Neural cell (in vitro differentiated cells): ENCODE measurements at regions not wholly inside any gene's neighbourhood (a gene's known extent, or its start where the extent isn't known, plus 50 kb on each side); places are given as distances from the start of the nearest gene placed in this dataset.

Experiments
- H2AFZ ChIP-seq: fragments of 200-600, 300-800 bp; sonication (generic), shearing (Covaris generic); 2 replicates; pipeline ENCODE4 v1.6.0; 2014; ENCODE audit warnings: low read depth, mild to moderate bottlenecking, antibody characterized with exemption, low read length, moderate library complexity
- H3F3A ChIP-seq: fragments of 200-600 bp; shearing (Covaris generic); 2 replicates; pipeline ENCODE4 v1.6.1; 2016; ENCODE audit warnings: mild to moderate bottlenecking, moderate library complexity, mixed read lengths, antibody characterized with exemption, low read length; ENCODE audit not compliant: insufficient read depth, poor library complexity, severe bottlenecking
- H3K27ac ChIP-seq: fragments of 200-600, 300-800 bp; sonication (generic), shearing (Covaris generic); 2 replicates; pipeline ENCODE4 v1.5.1; 2014; ENCODE audit warnings: mild to moderate bottlenecking, low read length, moderate library complexity
- H3K27me3 ChIP-seq: fragments of 300-800, 200-600 bp; sonication (generic), shearing (Covaris generic); 2 replicates; pipeline ENCODE4 v1.6.0; 2014; ENCODE audit warnings: mild to moderate bottlenecking, low read depth, low read length, moderate library complexity; ENCODE audit not compliant: insufficient read depth
- H3K36me3 ChIP-seq: fragments of 300-800, 200-600 bp; sonication (generic), shearing (Covaris generic); 2 replicates; pipeline ENCODE4 v1.5.1; 2014; ENCODE audit warnings: mild to moderate bottlenecking, antibody characterized with exemption, low read length, moderate library complexity; ENCODE audit not compliant: insufficient read depth
- H3K4me2 ChIP-seq: fragments of 300-800, 200-600 bp; sonication (generic), shearing (Covaris generic); 2 replicates; pipeline ENCODE4 v1.6.0; 2014; ENCODE audit warnings: mild to moderate bottlenecking, low read length
- H3K4me3 ChIP-seq: fragments of 300-800, 200-600 bp; sonication (generic), shearing (Covaris generic); 2 replicates; pipeline ENCODE4 v1.5.1; 2014; ENCODE audit warnings: mild to moderate bottlenecking, low read length, moderate library complexity
- H3K79me2 ChIP-seq: fragments of 200-600 bp; shearing (Covaris generic); replicated peaks from 2 replicates; pipeline ENCODE4 v1.6.0; 2014; ENCODE audit warnings: mild to moderate bottlenecking, low read length, moderate library complexity; ENCODE audit not compliant: insufficient read depth
- H3K9ac ChIP-seq: fragments of 300-800, 200-600 bp; sonication (generic), shearing (Covaris generic); 2 replicates; pipeline ENCODE4 v1.6.1; 2016; ENCODE audit warnings: mild to moderate bottlenecking, low read length, mixed read lengths
- H3K9me2 ChIP-seq: fragments of 200-600 bp; shearing (Covaris generic); 2 replicates; pipeline ENCODE4 v1.6.1; 2016; ENCODE audit warnings: mild to moderate bottlenecking, low read length, mixed read lengths; ENCODE audit not compliant: insufficient read depth
- H3K9me3 ChIP-seq: fragments of 200-600, 300-800 bp; sonication (generic), shearing (Covaris generic); 2 replicates; pipeline ENCODE4 v1.6.1; 2016; ENCODE audit warnings: mild to moderate bottlenecking, mixed run types, low read length, moderate library complexity, mixed read lengths
- H4K20me1 ChIP-seq: fragments of 200-600 bp; shearing (Covaris generic); 2 replicates; pipeline ENCODE4 v1.6.1; 2016; ENCODE audit warnings: mild to moderate bottlenecking, mixed run types; ENCODE audit not compliant: insufficient read depth
- EP300 ChIP-seq: fragments of 450-650 bp; conservative IDR thresholded peaks from 2 replicates; pipeline ENCODE4 v1.6.1; 2014; ENCODE audit warnings: antibody characterized with exemption, mild to moderate bottlenecking, moderate library complexity; ENCODE audit not compliant: poor library complexity, severe bottlenecking
- EZH2 ChIP-seq: fragments of 200-600, 300-800 bp; shearing (Covaris generic), sonication (generic); IDR thresholded peaks from 2 replicates; pipeline ENCODE4 v1.6.1; 2014; ENCODE audit warnings: antibody characterized with exemption, low read length, borderline replicate concordance, mild to moderate bottlenecking; ENCODE audit not compliant: insufficient read depth, poor library complexity, severe bottlenecking
- MXI1 ChIP-seq: fragments of 450-650 bp; conservative IDR thresholded peaks from 2 replicates; pipeline ENCODE4 v1.6.1; 2014; ENCODE audit warnings: antibody characterized with exemption, mild to moderate bottlenecking; ENCODE audit not compliant: poor library complexity, severe bottlenecking
- POLR2AphosphoS5 ChIP-seq: IDR thresholded peaks from 2 replicates; pipeline ENCODE4 v1.6.1; 2012
- RAD21 ChIP-seq: fragments of 450-650 bp; conservative IDR thresholded peaks from 2 replicates; pipeline ENCODE4 v1.6.1; 2014; ENCODE audit warnings: antibody characterized with exemption, mild to moderate bottlenecking, moderate library complexity
- SMC3 ChIP-seq: fragments of 450-650 bp; conservative IDR thresholded peaks from 2 replicates; pipeline ENCODE4 v1.6.1; 2014; ENCODE audit warnings: antibody characterized with exemption, mild to moderate bottlenecking, moderate library complexity; ENCODE audit not compliant: poor library complexity
- TAF1 ChIP-seq: IDR thresholded peaks from 2 replicates; pipeline ENCODE4 v1.6.1; 2012; ENCODE audit warnings: low read depth
- TF ChIP-seq, protein P1 (sequence below): IDR thresholded peaks from 2 replicates; pipeline ENCODE4 v1.6.1; 2012; ENCODE audit warnings: borderline replicate concordance
- TF ChIP-seq, protein P2 (sequence below): fragments of 450-650 bp; IDR thresholded peaks from 2 replicates; pipeline ENCODE4 v1.5.1; 2014; ENCODE audit warnings: antibody characterized with exemption, mild to moderate bottlenecking, moderate library complexity; ENCODE audit not compliant: poor library complexity, severe bottlenecking

DNA sequence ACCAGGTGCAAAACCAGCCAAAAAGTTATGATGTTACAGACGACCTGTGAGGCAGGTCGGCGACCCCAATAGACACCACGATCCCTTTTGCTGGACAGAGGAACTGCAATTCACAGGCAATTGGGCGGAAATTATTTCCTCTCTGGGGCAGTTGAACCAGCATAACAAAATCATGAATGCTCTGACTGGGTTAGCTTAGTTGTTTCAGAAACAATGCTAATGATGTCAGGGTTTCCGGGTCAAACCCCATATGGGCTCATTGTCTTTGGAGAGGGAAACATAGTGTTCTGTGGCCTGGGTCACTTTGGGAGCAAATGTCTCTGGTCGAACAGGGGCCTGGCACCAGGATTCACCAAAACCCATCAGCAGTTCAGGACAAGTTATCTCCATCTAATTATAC is 669.1 kb upstream of the NRP1 start:
- Histone ChIP-seq H3K9ac (no peak overlapping the region), H3K79me2 (no peaks in the 10 kb centered on the region), H3F3A (no peaks in the 10 kb centered on the region), H3K9me2 (no peaks in the 10 kb centered on the region), H2AFZ (no peak overlapping the region), H3K27me3 (no peaks in the 10 kb centered on the region), H4K20me1 (no peaks in the 10 kb centered on the region), H3K9me3 (no peaks in the 10 kb centered on the region), H3K4me3 (no peak overlapping the region), H3K4me2 (no peak overlapping the region), H3K27ac (no peak overlapping the region), H3K36me3 (no peaks in the 10 kb centered on the region)
- TF ChIP-seq EP300 (no peak), MXI1 (no peak)

DNA sequence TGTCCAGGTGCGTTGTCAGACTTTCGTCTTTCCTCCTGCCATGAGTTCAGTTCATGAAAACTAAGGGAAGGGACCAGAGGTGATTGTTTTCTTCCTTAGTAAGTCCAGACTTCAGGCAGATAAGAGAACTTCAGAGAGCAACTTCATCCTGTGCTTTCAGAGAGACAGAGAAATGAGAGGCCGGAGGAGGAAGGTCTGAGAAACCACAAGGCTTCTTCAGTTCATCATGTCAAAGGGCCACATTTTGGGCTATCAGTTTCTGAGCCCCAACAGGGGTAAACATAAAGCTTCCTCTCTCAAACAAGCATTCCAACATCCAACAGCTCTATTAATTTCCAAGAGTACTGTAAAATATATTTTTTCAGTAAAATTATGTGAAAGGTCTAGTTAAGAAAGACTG is 668.4 kb upstream of the NRP1 start:
- H3K9me3 ChIP-seq = no peaks in the 10 kb centered on the region
- H4K20me1 ChIP-seq = no peaks in the 10 kb centered on the region
- H3K79me2 ChIP-seq = no peaks in the 10 kb centered on the region
- no peak overlapping the region for H3K27ac ChIP-seq
- no peaks in the 10 kb centered on the region for H3K9me2 ChIP-seq
- no peak overlapping the region for H2AFZ ChIP-seq
- no peaks in the 10 kb centered on the region for H3F3A ChIP-seq
- no peaks in the 10 kb centered on the region for H3K36me3 ChIP-seq
- no peak overlapping the region for H3K4me2 ChIP-seq
- H3K27me3 ChIP-seq = no peaks in the 10 kb centered on the region
- no peak overlapping the region for H3K4me3 ChIP-seq
- TF ChIP-seq EP300 = no peak
- TF ChIP-seq EZH2 = no peak
- TF ChIP-seq RAD21 = no peak
- TF ChIP-seq, protein P1, sequence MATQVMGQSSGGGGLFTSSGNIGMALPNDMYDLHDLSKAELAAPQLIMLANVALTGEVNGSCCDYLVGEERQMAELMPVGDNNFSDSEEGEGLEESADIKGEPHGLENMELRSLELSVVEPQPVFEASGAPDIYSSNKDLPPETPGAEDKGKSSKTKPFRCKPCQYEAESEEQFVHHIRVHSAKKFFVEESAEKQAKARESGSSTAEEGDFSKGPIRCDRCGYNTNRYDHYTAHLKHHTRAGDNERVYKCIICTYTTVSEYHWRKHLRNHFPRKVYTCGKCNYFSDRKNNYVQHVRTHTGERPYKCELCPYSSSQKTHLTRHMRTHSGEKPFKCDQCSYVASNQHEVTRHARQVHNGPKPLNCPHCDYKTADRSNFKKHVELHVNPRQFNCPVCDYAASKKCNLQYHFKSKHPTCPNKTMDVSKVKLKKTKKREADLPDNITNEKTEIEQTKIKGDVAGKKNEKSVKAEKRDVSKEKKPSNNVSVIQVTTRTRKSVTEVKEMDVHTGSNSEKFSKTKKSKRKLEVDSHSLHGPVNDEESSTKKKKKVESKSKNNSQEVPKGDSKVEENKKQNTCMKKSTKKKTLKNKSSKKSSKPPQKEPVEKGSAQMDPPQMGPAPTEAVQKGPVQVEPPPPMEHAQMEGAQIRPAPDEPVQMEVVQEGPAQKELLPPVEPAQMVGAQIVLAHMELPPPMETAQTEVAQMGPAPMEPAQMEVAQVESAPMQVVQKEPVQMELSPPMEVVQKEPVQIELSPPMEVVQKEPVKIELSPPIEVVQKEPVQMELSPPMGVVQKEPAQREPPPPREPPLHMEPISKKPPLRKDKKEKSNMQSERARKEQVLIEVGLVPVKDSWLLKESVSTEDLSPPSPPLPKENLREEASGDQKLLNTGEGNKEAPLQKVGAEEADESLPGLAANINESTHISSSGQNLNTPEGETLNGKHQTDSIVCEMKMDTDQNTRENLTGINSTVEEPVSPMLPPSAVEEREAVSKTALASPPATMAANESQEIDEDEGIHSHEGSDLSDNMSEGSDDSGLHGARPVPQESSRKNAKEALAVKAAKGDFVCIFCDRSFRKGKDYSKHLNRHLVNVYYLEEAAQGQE = no peak
- TF ChIP-seq TAF1 = no peak
- H3K9ac ChIP-seq = no peak overlapping the region

DNA sequence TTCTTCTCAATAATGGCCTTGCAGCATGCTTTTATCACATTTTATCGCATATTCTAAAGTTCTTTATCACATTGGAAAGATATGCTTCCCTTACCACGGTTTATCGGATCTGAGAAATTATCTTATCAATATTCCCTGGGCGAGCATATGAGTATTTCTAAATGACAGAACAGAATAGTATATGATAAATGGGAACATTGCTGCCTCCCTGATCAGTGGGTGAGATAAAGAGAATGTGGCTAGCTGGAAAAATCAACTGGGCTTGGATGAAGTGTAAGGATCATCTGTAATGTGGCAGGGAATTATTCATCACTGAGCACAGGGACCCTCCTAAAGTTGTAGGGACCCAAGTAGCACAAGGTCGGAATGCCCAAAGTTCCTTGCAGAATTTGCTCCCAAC is 667.4 kb upstream of the NRP1 start:
- H3F3A ChIP-seq = no peaks in the 10 kb centered on the region
- no peak overlapping the region for H3K27ac ChIP-seq
- no peaks in the 10 kb centered on the region for H3K79me2 ChIP-seq

More for the DNA sequence above, 667.4 kb upstream of the NRP1 start:
- Histone ChIP-seq H3K9me2 (no peaks in the 10 kb centered on the region), H3K4me2 (no peak overlapping the region), H3K9ac (no peak overlapping the region), H3K4me3 (no peak overlapping the region), H3K27me3 (no peaks in the 10 kb centered on the region), H3K9me3 (no peaks in the 10 kb centered on the region), H3K36me3 (no peaks in the 10 kb centered on the region), H4K20me1 (no peaks in the 10 kb centered on the region), H2AFZ (no peak overlapping the region)
- TF ChIP-seq, protein P2, sequence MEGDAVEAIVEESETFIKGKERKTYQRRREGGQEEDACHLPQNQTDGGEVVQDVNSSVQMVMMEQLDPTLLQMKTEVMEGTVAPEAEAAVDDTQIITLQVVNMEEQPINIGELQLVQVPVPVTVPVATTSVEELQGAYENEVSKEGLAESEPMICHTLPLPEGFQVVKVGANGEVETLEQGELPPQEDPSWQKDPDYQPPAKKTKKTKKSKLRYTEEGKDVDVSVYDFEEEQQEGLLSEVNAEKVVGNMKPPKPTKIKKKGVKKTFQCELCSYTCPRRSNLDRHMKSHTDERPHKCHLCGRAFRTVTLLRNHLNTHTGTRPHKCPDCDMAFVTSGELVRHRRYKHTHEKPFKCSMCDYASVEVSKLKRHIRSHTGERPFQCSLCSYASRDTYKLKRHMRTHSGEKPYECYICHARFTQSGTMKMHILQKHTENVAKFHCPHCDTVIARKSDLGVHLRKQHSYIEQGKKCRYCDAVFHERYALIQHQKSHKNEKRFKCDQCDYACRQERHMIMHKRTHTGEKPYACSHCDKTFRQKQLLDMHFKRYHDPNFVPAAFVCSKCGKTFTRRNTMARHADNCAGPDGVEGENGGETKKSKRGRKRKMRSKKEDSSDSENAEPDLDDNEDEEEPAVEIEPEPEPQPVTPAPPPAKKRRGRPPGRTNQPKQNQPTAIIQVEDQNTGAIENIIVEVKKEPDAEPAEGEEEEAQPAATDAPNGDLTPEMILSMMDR = no peak
- TF ChIP-seq, protein P1 = no peak
- TF ChIP-seq EZH2 = no peak
- no peak for TF ChIP-seq POLR2AphosphoS5
- TF ChIP-seq SMC3 = no peak
- no peak for TF ChIP-seq RAD21
- no peak for TF ChIP-seq EP300
- no peak for TF ChIP-seq MXI1
- no peak for TF ChIP-seq TAF1
